A549 (cell line): ENCODE measurements at regions not wholly inside any gene's neighbourhood (a gene's known extent, or its start where the extent isn't known, plus 50 kb on each side); places are given as distances from the start of the nearest gene placed in this dataset.
"Not testable (repeated sequence)": the region's sequence is repeated elsewhere in the genome, so short reads cannot be mapped to it uniquely, and the experiment has no call there.

Source experiments
- BHLHE40 ChIP-seq: IDR thresholded peaks from 2 replicates; pipeline ENCODE4 v1.6.1; 2012; ENCODE audit warnings: low read depth, low read length, inconsistent platforms
- CBX2 ChIP-seq: fragments of 200-600 bp; sonication (generic); IDR thresholded peaks from 2 replicates; pipeline ENCODE4 v1.6.1; 2016; ENCODE audit warnings: low read depth, mild to moderate bottlenecking, borderline replicate concordance
- EHMT2 ChIP-seq: fragments of 200-600 bp; sonication (generic); IDR thresholded peaks from 2 replicates; pipeline ENCODE4 v1.6.1; 2016; ENCODE audit warnings: antibody characterized with exemption, low read depth, mild to moderate bottlenecking, moderate library complexity
- ESRRA ChIP-seq: fragments of 150-350 bp; IDR thresholded peaks from 2 replicates; pipeline ENCODE4 v1.6.1; 2014; ENCODE audit warnings: mild to moderate bottlenecking, low read length, borderline replicate concordance
- HDAC2 ChIP-seq: fragments of 200-600 bp; sonication (generic); IDR thresholded peaks from 2 replicates; pipeline ENCODE4 v1.6.1; 2016
- RAD21 ChIP-seq, 2 experiments: fragments of >200 bp in 1 of 2; sonication (Bioruptor Twin) in 1 of 2; formaldehyde crosslinking in 1 of 2; IDR thresholded peaks in 1 of 2; conservative IDR thresholded peaks in 1 of 2; 2 replicates in 1 of 2; 3 replicates in 1 of 2; pipeline ENCODE4 v1.6.1; 2012 to 2018; ENCODE audit warnings: inconsistent platforms in 1 of 2
- REST ChIP-seq: fragments of 200-600 bp; sonication (generic); IDR thresholded peaks from 2 replicates; pipeline ENCODE4 v1.6.1; 2016; ENCODE audit warnings: antibody characterized with exemption, mild to moderate bottlenecking, moderate library complexity
- SMC3 ChIP-seq: fragments of >200 bp; sonication (Bioruptor Twin); formaldehyde crosslinking; IDR thresholded peaks from 3 replicates; pipeline ENCODE4 v1.6.1; 2018; ENCODE audit warnings: inconsistent platforms
- SREBF2 ChIP-seq: fragments of 450-650 bp; IDR thresholded peaks from 2 replicates; pipeline ENCODE4 v1.6.1; 2014; ENCODE audit warnings: mild to moderate bottlenecking, moderate library complexity
- ZC3H11A ChIP-seq: fragments of 450-650 bp; IDR thresholded peaks from 2 replicates; pipeline ENCODE4 v1.6.1; 2014; ENCODE audit warnings: antibody characterized with exemption, mild to moderate bottlenecking
- ZSCAN20 ChIP-seq: fragments of 250-450 bp; sonication (Bioruptor Pico); IDR thresholded peaks from 2 replicates; pipeline ENCODE4 v1.8.0; 2022; ENCODE audit warnings: mild to moderate bottlenecking, moderate library complexity
- TF ChIP-seq, protein P1 (sequence below): fragments of >200 bp; sonication (Bioruptor Twin); formaldehyde crosslinking; IDR thresholded peaks from 3 replicates; pipeline ENCODE4 v1.5.1; 2016

DNA sequence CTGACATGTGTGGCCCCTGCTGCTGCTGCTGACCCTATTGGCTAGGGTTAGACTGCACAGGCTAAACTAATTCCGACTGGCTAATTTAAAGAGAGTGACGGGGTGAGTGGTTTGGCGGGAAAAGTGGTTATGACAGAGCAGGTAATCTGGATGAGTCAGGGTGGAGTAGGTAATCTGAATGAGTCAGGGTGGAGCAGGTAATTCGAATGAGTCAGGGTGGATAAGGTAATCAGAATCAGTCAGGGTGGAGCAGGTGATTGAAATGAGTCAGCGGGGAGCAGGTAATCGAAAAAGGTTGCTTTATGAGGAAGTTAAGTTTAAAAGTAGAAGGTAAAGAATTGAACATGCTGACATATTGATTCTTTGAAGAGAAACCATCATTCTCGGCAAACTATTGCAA is 683.3 kb downstream of the REEP3 start:
- not testable (repeated sequence) for TF ChIP-seq ESRRA; REST; SMC3; SREBF2; EHMT2; RAD21 (conservative IDR thresholded peaks at IDR 0.05 in 1 of 2, IDR thresholded peaks at IDR 0.05 in 1 of 2); BHLHE40; ZC3H11A; CBX2; HDAC2; ZSCAN20
- TF ChIP-seq, protein P1, sequence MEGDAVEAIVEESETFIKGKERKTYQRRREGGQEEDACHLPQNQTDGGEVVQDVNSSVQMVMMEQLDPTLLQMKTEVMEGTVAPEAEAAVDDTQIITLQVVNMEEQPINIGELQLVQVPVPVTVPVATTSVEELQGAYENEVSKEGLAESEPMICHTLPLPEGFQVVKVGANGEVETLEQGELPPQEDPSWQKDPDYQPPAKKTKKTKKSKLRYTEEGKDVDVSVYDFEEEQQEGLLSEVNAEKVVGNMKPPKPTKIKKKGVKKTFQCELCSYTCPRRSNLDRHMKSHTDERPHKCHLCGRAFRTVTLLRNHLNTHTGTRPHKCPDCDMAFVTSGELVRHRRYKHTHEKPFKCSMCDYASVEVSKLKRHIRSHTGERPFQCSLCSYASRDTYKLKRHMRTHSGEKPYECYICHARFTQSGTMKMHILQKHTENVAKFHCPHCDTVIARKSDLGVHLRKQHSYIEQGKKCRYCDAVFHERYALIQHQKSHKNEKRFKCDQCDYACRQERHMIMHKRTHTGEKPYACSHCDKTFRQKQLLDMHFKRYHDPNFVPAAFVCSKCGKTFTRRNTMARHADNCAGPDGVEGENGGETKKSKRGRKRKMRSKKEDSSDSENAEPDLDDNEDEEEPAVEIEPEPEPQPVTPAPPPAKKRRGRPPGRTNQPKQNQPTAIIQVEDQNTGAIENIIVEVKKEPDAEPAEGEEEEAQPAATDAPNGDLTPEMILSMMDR = not testable (repeated sequence)
